ENCODE measurements at regions not wholly inside any gene's neighbourhood (a gene's known extent, or its start where the extent isn't known, plus 50 kb on each side); places are given as distances from the start of the nearest gene placed in this dataset.

DNA sequence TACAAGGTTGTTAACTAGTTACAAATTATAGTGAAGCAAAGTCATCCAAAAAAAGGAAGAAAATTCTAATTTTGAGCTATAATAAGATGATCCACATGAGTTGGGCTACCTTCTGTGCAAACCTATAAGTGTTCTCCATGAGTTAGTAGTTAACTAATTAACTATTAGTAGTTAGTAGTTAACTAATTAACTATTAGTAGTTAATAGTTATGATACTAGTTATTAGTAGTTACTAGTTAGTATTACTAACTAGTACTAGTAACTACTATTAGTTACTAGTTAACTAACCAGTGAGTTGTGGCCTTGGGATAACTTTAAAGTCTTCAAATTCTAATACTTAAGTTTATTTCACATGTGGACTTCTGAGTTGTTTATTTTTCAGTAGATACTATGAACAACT lies 453.4 kb upstream of the GRM3 start:
- TF ChIP-seq, protein P1, sequence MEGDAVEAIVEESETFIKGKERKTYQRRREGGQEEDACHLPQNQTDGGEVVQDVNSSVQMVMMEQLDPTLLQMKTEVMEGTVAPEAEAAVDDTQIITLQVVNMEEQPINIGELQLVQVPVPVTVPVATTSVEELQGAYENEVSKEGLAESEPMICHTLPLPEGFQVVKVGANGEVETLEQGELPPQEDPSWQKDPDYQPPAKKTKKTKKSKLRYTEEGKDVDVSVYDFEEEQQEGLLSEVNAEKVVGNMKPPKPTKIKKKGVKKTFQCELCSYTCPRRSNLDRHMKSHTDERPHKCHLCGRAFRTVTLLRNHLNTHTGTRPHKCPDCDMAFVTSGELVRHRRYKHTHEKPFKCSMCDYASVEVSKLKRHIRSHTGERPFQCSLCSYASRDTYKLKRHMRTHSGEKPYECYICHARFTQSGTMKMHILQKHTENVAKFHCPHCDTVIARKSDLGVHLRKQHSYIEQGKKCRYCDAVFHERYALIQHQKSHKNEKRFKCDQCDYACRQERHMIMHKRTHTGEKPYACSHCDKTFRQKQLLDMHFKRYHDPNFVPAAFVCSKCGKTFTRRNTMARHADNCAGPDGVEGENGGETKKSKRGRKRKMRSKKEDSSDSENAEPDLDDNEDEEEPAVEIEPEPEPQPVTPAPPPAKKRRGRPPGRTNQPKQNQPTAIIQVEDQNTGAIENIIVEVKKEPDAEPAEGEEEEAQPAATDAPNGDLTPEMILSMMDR (IDR thresholded peaks at IDR 0.05; ENCODE audit: control extremely low read depth in 1 of 3, insufficient read depth in 1 of 3, low read depth in 1 of 3, low read length in 3 of 3), result no peak
- no peak for TF ChIP-seq POLR2A (IDR thresholded peaks at IDR 0.05; ENCODE audit: control extremely low read depth in 1 of 2, low read depth in 2 of 2, low read length in 2 of 2)
- TF ChIP-seq SAP30 (IDR thresholded peaks at IDR 0.05; ENCODE audit: insufficient read depth, insufficient replicate concordance, low read length), result no peak
- no peak for TF ChIP-seq EZH2 (IDR thresholded peaks at IDR 0.05; ENCODE audit: low read depth, low read length, severe bottlenecking)
- no peak for TF ChIP-seq PHF8 (conservative IDR thresholded peaks at IDR 0.05; ENCODE audit: low read depth, low read length)
- TF ChIP-seq FOSL1 (IDR thresholded peaks at IDR 0.05; ENCODE audit: insufficient read depth, low read depth, low read length), result no peak
- TF ChIP-seq, protein P2, sequence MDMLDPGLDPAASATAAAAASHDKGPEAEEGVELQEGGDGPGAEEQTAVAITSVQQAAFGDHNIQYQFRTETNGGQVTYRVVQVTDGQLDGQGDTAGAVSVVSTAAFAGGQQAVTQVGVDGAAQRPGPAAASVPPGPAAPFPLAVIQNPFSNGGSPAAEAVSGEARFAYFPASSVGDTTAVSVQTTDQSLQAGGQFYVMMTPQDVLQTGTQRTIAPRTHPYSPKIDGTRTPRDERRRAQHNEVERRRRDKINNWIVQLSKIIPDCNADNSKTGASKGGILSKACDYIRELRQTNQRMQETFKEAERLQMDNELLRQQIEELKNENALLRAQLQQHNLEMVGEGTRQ (IDR thresholded peaks at IDR 0.05; ENCODE audit: low read length), result no peak
- TF ChIP-seq CHD1 (IDR thresholded peaks at IDR 0.05; ENCODE audit: low read depth, low read length), result no peak
- TF ChIP-seq, protein P3, sequence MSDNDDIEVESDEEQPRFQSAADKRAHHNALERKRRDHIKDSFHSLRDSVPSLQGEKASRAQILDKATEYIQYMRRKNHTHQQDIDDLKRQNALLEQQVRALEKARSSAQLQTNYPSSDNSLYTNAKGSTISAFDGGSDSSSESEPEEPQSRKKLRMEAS (IDR thresholded peaks at IDR 0.05), result no peak
- TF ChIP-seq TAF1 (IDR thresholded peaks at IDR 0.05; ENCODE audit: low read depth, low read length), result no peak
- no peak for TF ChIP-seq HDAC2 (IDR thresholded peaks at IDR 0.05; ENCODE audit: borderline replicate concordance in 1 of 2, low read depth in 2 of 2, low read length in 2 of 2)
- TF ChIP-seq POLR2AphosphoS5 (IDR thresholded peaks at IDR 0.05; ENCODE audit: low read depth, low read length), result no peak
- no peak for TF ChIP-seq SUZ12 (IDR thresholded peaks at IDR 0.05; ENCODE audit: low read length)

All from H1 (cell line).